CD14-positive monocyte (primary cell): ENCODE measurements at regions not wholly inside any gene's neighbourhood (a gene's known extent, or its start where the extent isn't known, plus 50 kb on each side); places are given as distances from the start of the nearest gene placed in this dataset.

ENCODE experiments used
- DNase-seq, 3 donors: peaks; one replicate each; pipeline ENCODE4 v3.0.0-alpha.2; 2011 to 2022
- H2AFZ ChIP-seq: 2 replicates; pipeline ENCODE4 v1.6.0; 2012; ENCODE audit warnings: mild to moderate bottlenecking, low read depth, low read length, inconsistent platforms; ENCODE audit not compliant: insufficient read depth, poor library complexity, severe bottlenecking
- H3K27ac ChIP-seq, 2 donors: 1 replicate in 1 of 2; 2 replicates in 1 of 2; pipeline ENCODE4 v1.5.1; 2012 to 2013; ENCODE audit warnings: low read length in 2 of 2, control low read depth in 1 of 2, inconsistent platforms in 1 of 2, low read depth in 1 of 2, mild to moderate bottlenecking in 1 of 2
- H3K27me3 ChIP-seq, 2 donors: one replicate each; pipeline versions ENCODE4 v1.6.0 to v1.6.1; 2011 to 2013; ENCODE audit warnings: low read length in 2 of 2; ENCODE audit not compliant: control insufficient read depth in 2 of 2, insufficient read depth in 2 of 2
- H3K36me3 ChIP-seq, 2 donors: replicated peaks in 1 of 2; 1 replicate in 1 of 2; 2 replicates in 1 of 2; pipeline versions ENCODE4 v1.5.1 to v1.6.1; 2012 to 2013; ENCODE audit warnings: low read length in 2 of 2, control low read depth in 1 of 2, inconsistent platforms in 1 of 2, mild to moderate bottlenecking in 1 of 2; ENCODE audit not compliant: insufficient read depth in 2 of 2, control insufficient read depth in 1 of 2
- H3K4me1 ChIP-seq, 2 donors: 1 replicate in 1 of 2; 2 replicates in 1 of 2; pipeline versions ENCODE4 v1.5.1 to v1.6.1; 2012 to 2013; ENCODE audit warnings: low read length in 2 of 2, control low read depth in 1 of 2, inconsistent platforms in 1 of 2, mild to moderate bottlenecking in 1 of 2, moderate library complexity in 1 of 2; ENCODE audit not compliant: insufficient read depth in 2 of 2, control insufficient read depth in 1 of 2
- H3K4me2 ChIP-seq: replicated peaks from 2 replicates; pipeline ENCODE3; 2012; ENCODE audit warnings: low read length, moderate library complexity, mild to moderate bottlenecking; ENCODE audit not compliant: poor library complexity, severe bottlenecking; ENCODE audit errors: extremely low read depth
- H3K4me3 ChIP-seq, 3 experiments: fragments of 200-600 bp in 1 of 3; sonication (generic) in 1 of 3; replicated peaks in 1 of 3; 1 replicate in 2 of 3; 2 replicates in 1 of 3; pipeline ENCODE4 v1.5.1; 2011 to 2013; ENCODE audit warnings: low read length in 3 of 3, mild to moderate bottlenecking in 3 of 3, control low read depth in 2 of 3, low read depth in 2 of 3, inconsistent platforms in 1 of 3, moderate library complexity in 1 of 3
- H3K79me2 ChIP-seq: 2 replicates; pipeline ENCODE4 v1.6.0; 2012; ENCODE audit warnings: mild to moderate bottlenecking, control low read depth, inconsistent platforms, low read length, moderate library complexity; ENCODE audit not compliant: insufficient read depth
- H3K9ac ChIP-seq: 2 replicates; pipeline ENCODE4 v1.6.0; 2017; ENCODE audit warnings: low read length, mild to moderate bottlenecking; ENCODE audit not compliant: insufficient read depth, poor library complexity, severe bottlenecking
- H3K9me3 ChIP-seq, 2 donors: replicated peaks in 1 of 2; 1 replicate in 1 of 2; 2 replicates in 1 of 2; pipeline versions ENCODE4 v1.5.1 to v1.6.1; 2012 to 2013; ENCODE audit warnings: low read length in 2 of 2, control low read depth in 1 of 2; ENCODE audit not compliant: control insufficient read depth in 1 of 2, insufficient read depth in 1 of 2
- H4K20me1 ChIP-seq: 2 replicates; pipeline ENCODE4 v1.6.0; 2012; ENCODE audit warnings: mild to moderate bottlenecking, low read length, control low read depth, moderate library complexity; ENCODE audit not compliant: insufficient read depth
- H3K27ac Mint-ChIP-seq, 7 donors: one replicate each; pipeline ENCODE4 v1.8.0; 2020; ENCODE audit warnings: mild to moderate bottlenecking in 7 of 7, mixed read lengths in 7 of 7, moderate library complexity in 6 of 7, inconsistent platforms in 2 of 7
- H3K27me3 Mint-ChIP-seq, 3 donors: one replicate each; pipeline ENCODE4 v1.8.0; 2021 to 2022; ENCODE audit warnings: low read depth in 3 of 3, mild to moderate bottlenecking in 3 of 3, mixed read lengths in 3 of 3, moderate library complexity in 3 of 3, inconsistent platforms in 1 of 3
- H3K36me3 Mint-ChIP-seq, 2 donors: one replicate each; pipeline ENCODE4 v1.8.0; 2020; ENCODE audit warnings: mixed read lengths in 2 of 2, inconsistent platforms in 1 of 2, mild to moderate bottlenecking in 1 of 2
- H3K4me1 Mint-ChIP-seq: one replicate; pipeline ENCODE4 v1.8.0; 2020; ENCODE audit warnings: mild to moderate bottlenecking, mixed read lengths
- H3K4me3 Mint-ChIP-seq, 2 donors: one replicate each; pipeline ENCODE4 v1.8.0; 2020; ENCODE audit warnings: mild to moderate bottlenecking in 2 of 2, mixed read lengths in 2 of 2, moderate library complexity in 1 of 2
- H3K9me3 Mint-ChIP-seq, 7 donors: one replicate each; pipeline ENCODE4 v1.8.0; 2020 to 2022; ENCODE audit warnings: mixed read lengths in 7 of 7, mild to moderate bottlenecking in 6 of 7, moderate library complexity in 6 of 7, inconsistent platforms in 2 of 7
- WGBS: methylation state at CpG from one replicate; pipeline ENCODE4 v1.1.5; 2013; ENCODE audit warnings: missing lambda C conversion rate; ENCODE audit not compliant: insufficient coverage; 5-methylcytosine and 5-hydroxymethylcytosine counted together
- intact Hi-C, 2 donors: fragments of 100-400 bp; cut with micrococcal nuclease; formaldehyde crosslinking; loops; one replicate each; pipeline versions ENCODE4 v1.15.0 to v1.15.1; 2023
- TF ChIP-seq, protein P1 (sequence below): fragments of 200-600 bp; IDR thresholded peaks from one replicate; pipeline ENCODE4 v1.8.0; 2022; ENCODE audit warnings: antibody characterized with exemption, mild to moderate bottlenecking

DNA sequence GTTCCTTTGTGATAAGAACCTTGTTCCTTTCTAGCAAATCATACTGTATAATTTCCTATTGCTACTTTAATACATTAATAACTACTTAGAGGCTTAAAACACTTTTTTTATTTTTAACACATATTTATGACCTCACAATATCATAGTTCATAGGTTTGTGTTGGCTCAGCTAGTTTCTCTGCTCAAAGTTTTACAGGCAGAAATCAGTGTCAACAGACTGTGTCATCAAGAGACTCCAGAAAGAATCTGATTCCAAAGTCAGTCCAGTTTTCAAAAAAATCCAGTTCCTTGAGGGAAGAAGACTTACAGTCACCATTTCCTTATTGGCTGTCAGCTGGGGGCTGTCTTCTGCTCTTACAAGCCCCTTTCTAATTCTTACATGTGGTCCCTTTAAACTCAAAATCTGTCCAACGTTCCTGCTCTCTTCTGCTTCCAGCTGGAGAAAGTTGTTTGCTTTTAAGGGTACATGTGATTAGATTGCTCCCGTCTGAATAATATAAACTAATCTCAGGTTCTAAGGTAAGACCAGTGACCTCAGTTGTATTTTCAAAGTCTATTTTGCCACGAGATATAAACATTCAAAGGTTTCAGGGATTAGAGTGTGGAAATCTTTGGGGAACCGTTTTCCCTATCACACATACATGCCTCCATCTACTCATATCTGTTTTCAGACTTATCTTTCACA, 267.3 kb upstream of the SLITRK5 start:
- Mint-ChIP-seq H3K36me3 (no peaks in the 10 kb centered on the region), H3K4me1 (no peaks in the 10 kb centered on the region), H3K27ac (no peak overlapping the region), H3K9me3 (peaks cover 0 to 6% (median 3%) of the 10 kb centered on the region in 7 donors), H3K27me3 (peaks cover 0 to 1% (median 0%) of the 10 kb centered on the region in 3 donors), H3K4me3 (no peak overlapping the region)
- H3K4me3 ChIP-seq: no peak overlapping the region
- intact Hi-C loops: no loop called here
- no peak for DNase-seq
- H2AFZ ChIP-seq: no peak overlapping the region
- H3K36me3 ChIP-seq: no peaks in the 10 kb centered on the region
- WGBS: no CpG with 5 or more reads among the region's 4 CpGs
- H3K27ac ChIP-seq: no peak overlapping the region
- no peak overlapping the region for H3K9ac ChIP-seq
- no peaks in the 10 kb centered on the region for H3K4me1 ChIP-seq
- H3K9me3 ChIP-seq: no peaks in the 10 kb centered on the region
- H3K79me2 ChIP-seq: no peaks in the 10 kb centered on the region
- no peaks in the 10 kb centered on the region for H3K27me3 ChIP-seq
- no peaks in the 10 kb centered on the region for H4K20me1 ChIP-seq
- H3K4me2 ChIP-seq: no peak overlapping the region
- TF ChIP-seq, protein P1, sequence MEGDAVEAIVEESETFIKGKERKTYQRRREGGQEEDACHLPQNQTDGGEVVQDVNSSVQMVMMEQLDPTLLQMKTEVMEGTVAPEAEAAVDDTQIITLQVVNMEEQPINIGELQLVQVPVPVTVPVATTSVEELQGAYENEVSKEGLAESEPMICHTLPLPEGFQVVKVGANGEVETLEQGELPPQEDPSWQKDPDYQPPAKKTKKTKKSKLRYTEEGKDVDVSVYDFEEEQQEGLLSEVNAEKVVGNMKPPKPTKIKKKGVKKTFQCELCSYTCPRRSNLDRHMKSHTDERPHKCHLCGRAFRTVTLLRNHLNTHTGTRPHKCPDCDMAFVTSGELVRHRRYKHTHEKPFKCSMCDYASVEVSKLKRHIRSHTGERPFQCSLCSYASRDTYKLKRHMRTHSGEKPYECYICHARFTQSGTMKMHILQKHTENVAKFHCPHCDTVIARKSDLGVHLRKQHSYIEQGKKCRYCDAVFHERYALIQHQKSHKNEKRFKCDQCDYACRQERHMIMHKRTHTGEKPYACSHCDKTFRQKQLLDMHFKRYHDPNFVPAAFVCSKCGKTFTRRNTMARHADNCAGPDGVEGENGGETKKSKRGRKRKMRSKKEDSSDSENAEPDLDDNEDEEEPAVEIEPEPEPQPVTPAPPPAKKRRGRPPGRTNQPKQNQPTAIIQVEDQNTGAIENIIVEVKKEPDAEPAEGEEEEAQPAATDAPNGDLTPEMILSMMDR: no peak

DNA sequence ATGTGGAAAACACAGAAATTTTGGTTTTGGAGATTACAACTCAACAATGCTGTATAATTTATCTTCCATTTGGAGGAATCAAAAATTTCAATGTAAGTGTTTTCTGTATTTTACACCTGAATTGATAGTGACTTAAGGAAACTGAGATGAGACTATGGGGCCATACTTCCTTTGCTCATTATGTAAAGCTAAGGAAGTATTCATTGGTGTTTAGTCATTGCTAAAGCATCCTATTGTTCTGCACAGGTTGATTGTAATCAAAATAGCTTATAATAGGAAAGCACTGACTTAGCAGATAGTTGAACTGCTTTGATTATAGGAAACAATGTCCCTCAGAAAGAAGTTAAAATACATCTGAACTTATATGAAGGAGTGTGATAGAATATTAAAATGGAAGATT, 244.4 kb upstream of the SLITRK5 start:
- no peaks in the 10 kb centered on the region for H3K36me3 Mint-ChIP-seq
- no peak overlapping the region for H3K4me3 ChIP-seq
- H2AFZ ChIP-seq: no peak overlapping the region
- no peaks in the 10 kb centered on the region for H3K36me3 ChIP-seq
- H3K4me3 Mint-ChIP-seq: no peak overlapping the region
- no peaks in the 10 kb centered on the region for H3K4me1 Mint-ChIP-seq
- H3K27ac Mint-ChIP-seq: no peak overlapping the region
- no peak overlapping the region for H3K4me2 ChIP-seq
- DNase-seq: no peak
- intact Hi-C loops: no loop called here
- H3K9me3 Mint-ChIP-seq: peaks cover 0 to 9% (median 2%) of the 10 kb centered on the region in 7 donors
- H3K27me3 ChIP-seq: no peaks in the 10 kb centered on the region
- no peaks in the 10 kb centered on the region for H3K79me2 ChIP-seq
- no peak overlapping the region for H3K27ac ChIP-seq
- no peaks in the 10 kb centered on the region for H4K20me1 ChIP-seq
- H3K9ac ChIP-seq: no peak overlapping the region
- H3K4me1 ChIP-seq: no peaks in the 10 kb centered on the region
- TF ChIP-seq, protein P1: no peak
- no peaks in the 10 kb centered on the region for H3K27me3 Mint-ChIP-seq
- H3K9me3 ChIP-seq: no peaks in the 10 kb centered on the region
